PC-3 (cell line): ENCODE measurements at regions not wholly inside any gene's neighbourhood (a gene's known extent, or its start where the extent isn't known, plus 50 kb on each side); places are given as distances from the start of the nearest gene placed in this dataset.

Experiments used
- EZH2 ChIP-seq: fragments of 300-600 bp; sonication (generic); IDR thresholded peaks from one replicate; pipeline ENCODE4 v1.6.1; 2017; ENCODE audit warnings: antibody characterized with exemption, mild to moderate bottlenecking, low read length; ENCODE audit not compliant: unreplicated experiment
- EZH2phosphoT487 ChIP-seq: fragments of 300-600 bp; sonication (generic); IDR thresholded peaks from 2 replicates; pipeline ENCODE4 v1.6.1; 2018; ENCODE audit warnings: mild to moderate bottlenecking, antibody characterized with exemption, low read length, borderline replicate concordance
- TF ChIP-seq, protein P1 (sequence below): fragments of 300-600 bp; sonication (generic); conservative IDR thresholded peaks from 2 replicates; pipeline ENCODE4 v1.5.1; 2017; ENCODE audit warnings: antibody characterized with exemption, low read depth, mild to moderate bottlenecking, low read length

DNA sequence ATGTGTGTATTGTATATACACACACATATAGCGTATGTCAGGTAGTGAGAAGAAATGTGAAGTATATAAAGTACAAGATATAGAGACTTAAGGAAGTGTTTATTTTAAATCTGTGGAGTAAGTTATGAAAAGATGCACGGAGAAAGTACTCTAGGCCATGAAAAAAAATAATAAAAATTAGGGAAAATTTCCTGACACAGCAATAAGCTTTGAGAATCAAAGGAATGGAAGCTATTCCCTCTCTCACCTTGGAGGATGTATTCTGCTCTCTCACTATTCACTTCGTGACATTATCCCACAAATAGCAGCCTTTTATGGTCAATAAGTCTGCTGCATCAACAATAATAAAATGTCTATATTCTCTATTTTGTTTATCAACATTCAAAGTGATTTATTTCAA lies 700.4 kb upstream of the RGS18 start:
- TF ChIP-seq EZH2 (no peak), EZH2phosphoT487 (no peak)
- TF ChIP-seq, protein P1, sequence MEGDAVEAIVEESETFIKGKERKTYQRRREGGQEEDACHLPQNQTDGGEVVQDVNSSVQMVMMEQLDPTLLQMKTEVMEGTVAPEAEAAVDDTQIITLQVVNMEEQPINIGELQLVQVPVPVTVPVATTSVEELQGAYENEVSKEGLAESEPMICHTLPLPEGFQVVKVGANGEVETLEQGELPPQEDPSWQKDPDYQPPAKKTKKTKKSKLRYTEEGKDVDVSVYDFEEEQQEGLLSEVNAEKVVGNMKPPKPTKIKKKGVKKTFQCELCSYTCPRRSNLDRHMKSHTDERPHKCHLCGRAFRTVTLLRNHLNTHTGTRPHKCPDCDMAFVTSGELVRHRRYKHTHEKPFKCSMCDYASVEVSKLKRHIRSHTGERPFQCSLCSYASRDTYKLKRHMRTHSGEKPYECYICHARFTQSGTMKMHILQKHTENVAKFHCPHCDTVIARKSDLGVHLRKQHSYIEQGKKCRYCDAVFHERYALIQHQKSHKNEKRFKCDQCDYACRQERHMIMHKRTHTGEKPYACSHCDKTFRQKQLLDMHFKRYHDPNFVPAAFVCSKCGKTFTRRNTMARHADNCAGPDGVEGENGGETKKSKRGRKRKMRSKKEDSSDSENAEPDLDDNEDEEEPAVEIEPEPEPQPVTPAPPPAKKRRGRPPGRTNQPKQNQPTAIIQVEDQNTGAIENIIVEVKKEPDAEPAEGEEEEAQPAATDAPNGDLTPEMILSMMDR = no peak
